Neural crest cell (in vitro differentiated cells): ENCODE measurements at regions not wholly inside any gene's neighbourhood (a gene's known extent, or its start where the extent isn't known, plus 50 kb on each side); places are given as distances from the start of the nearest gene placed in this dataset.
"Not testable (repeated sequence)": the region's sequence is repeated elsewhere in the genome, so short reads cannot be mapped to it uniquely, and the experiment has no call there.

Experiments
- DNase-seq: peaks from one replicate; pipeline ENCODE4 v3.0.0; 2021; ENCODE audit warnings: low read depth, mixed read lengths, low spot score
- H3K27ac Mint-ChIP-seq: one replicate; pipeline ENCODE4 v1.8.0; 2021; ENCODE audit warnings: mild to moderate bottlenecking, mixed read lengths; ENCODE audit not compliant: unreplicated experiment
- H3K27me3 Mint-ChIP-seq: 2 replicates; pipeline ENCODE4 v1.8.0; 2021; ENCODE audit warnings: low read depth, mild to moderate bottlenecking, mixed read lengths
- H3K36me3 Mint-ChIP-seq: 2 replicates; pipeline ENCODE4 v1.8.0; 2021; ENCODE audit warnings: low read depth, mild to moderate bottlenecking, mixed read lengths
- H3K4me1 Mint-ChIP-seq: 2 replicates; pipeline ENCODE4 v1.8.0; 2021; ENCODE audit warnings: mixed read lengths
- H3K4me3 Mint-ChIP-seq: one replicate; pipeline ENCODE4 v1.8.0; 2021; ENCODE audit warnings: mild to moderate bottlenecking, mixed read lengths
- H3K9me3 Mint-ChIP-seq: 2 replicates; pipeline ENCODE4 v1.8.0; 2021; ENCODE audit warnings: mixed read lengths
- TF ChIP-seq, protein P1 (sequence below): fragments of 200-600 bp; sonication (generic); conservative IDR thresholded peaks from 2 replicates; pipeline ENCODE4 v1.5.0; 2021; ENCODE audit warnings: antibody characterized with exemption, mild to moderate bottlenecking

DNA sequence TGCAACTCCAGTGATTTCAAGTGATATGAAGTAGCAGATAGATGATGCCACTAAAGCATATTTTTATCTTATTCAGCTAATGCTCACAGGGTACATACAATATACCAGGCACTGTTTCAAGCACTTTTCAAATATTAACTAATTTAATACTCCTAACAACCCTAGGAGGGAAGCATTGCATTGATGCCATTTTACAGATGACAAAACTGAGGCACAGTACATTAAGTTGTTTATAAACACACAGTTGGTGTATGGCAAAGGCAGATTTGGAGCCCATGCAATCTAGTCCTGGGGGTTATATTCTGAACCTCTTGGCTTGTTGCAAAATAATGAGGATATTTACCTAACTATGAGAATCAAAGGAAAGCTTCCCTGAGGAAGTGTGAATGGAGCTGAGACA lies 371.0 kb downstream of the SFMBT2 start:
- H3K4me3 Mint-ChIP-seq: no peak overlapping the region
- no peaks in the 10 kb centered on the region for H3K36me3 Mint-ChIP-seq
- no peak overlapping the region for H3K27ac Mint-ChIP-seq
- no peak for DNase-seq
- peaks cover 7% of the 10 kb centered on the region for H3K4me1 Mint-ChIP-seq
- TF ChIP-seq, protein P1, sequence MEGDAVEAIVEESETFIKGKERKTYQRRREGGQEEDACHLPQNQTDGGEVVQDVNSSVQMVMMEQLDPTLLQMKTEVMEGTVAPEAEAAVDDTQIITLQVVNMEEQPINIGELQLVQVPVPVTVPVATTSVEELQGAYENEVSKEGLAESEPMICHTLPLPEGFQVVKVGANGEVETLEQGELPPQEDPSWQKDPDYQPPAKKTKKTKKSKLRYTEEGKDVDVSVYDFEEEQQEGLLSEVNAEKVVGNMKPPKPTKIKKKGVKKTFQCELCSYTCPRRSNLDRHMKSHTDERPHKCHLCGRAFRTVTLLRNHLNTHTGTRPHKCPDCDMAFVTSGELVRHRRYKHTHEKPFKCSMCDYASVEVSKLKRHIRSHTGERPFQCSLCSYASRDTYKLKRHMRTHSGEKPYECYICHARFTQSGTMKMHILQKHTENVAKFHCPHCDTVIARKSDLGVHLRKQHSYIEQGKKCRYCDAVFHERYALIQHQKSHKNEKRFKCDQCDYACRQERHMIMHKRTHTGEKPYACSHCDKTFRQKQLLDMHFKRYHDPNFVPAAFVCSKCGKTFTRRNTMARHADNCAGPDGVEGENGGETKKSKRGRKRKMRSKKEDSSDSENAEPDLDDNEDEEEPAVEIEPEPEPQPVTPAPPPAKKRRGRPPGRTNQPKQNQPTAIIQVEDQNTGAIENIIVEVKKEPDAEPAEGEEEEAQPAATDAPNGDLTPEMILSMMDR: no peak
- no peaks in the 10 kb centered on the region for H3K27me3 Mint-ChIP-seq
- no peaks in the 10 kb centered on the region for H3K9me3 Mint-ChIP-seq

DNA sequence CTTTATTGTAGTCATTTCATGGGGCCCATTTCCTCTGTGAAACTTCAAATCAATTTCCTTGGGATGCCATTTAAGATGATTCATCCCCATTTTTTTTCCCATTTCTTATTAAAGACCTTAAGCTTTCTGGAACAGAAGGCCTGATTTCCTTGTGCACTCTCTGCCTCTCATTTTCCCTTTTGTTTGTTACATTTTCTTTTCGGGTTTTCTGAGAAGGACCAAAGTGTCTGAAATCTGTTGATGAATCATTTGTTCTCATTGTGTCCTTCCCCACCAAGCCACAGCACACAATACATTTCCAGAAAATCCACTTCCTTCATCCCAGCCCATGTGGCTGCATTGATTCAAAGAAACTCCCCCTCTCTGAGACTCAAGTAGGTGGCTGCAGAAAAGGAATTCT lies 372.4 kb downstream of the SFMBT2 start:
- TF ChIP-seq, protein P1: no peak

GRCh38 chr10:7037434-7037833 lies 373.4 kb downstream of the SFMBT2 start:
- H3K4me1 Mint-ChIP-seq, H3K36me3 Mint-ChIP-seq, H3K27me3 Mint-ChIP-seq, H3K27ac Mint-ChIP-seq, H3K9me3 Mint-ChIP-seq, DNase-seq, H3K4me3 Mint-ChIP-seq: not testable (repeated sequence)

More for the DNA sequence above, 372.4 kb downstream of the SFMBT2 start:
- no peaks in the 10 kb centered on the region for H3K27me3 Mint-ChIP-seq
- DNase-seq: no peak
- no peaks in the 10 kb centered on the region for H3K36me3 Mint-ChIP-seq
- no peak overlapping the region for H3K4me3 Mint-ChIP-seq
- H3K9me3 Mint-ChIP-seq: no peaks in the 10 kb centered on the region
- peaks cover 7% of the 10 kb centered on the region for H3K4me1 Mint-ChIP-seq
- H3K27ac Mint-ChIP-seq: no peak overlapping the region

GRCh38 chr10:7036951-7037350 lies 373.9 kb downstream of the SFMBT2 start:
- H3K9me3 Mint-ChIP-seq: no peaks in the 10 kb centered on the region
- H3K4me1 Mint-ChIP-seq: peaks cover under 1% of the 10 kb centered on the region
- no peak overlapping the region for H3K4me3 Mint-ChIP-seq
- H3K36me3 Mint-ChIP-seq: no peaks in the 10 kb centered on the region
- no peak for DNase-seq
- H3K27me3 Mint-ChIP-seq: no peaks in the 10 kb centered on the region
- no peak overlapping the region for H3K27ac Mint-ChIP-seq
- TF ChIP-seq, protein P1: no peak

GRCh38 chr10:7035126-7035761 lies 375.6 kb downstream of the SFMBT2 start:
- TF ChIP-seq, protein P1: no peak
- no peak for DNase-seq
- Mint-ChIP-seq H3K27ac (no peak overlapping the region), H3K36me3 (no peaks in the 10 kb centered on the region), H3K4me1 (no peaks in the 10 kb centered on the region), H3K9me3 (peaks cover 2% of the 10 kb centered on the region), H3K27me3 (no peaks in the 10 kb centered on the region), H3K4me3 (no peak overlapping the region)

DNA sequence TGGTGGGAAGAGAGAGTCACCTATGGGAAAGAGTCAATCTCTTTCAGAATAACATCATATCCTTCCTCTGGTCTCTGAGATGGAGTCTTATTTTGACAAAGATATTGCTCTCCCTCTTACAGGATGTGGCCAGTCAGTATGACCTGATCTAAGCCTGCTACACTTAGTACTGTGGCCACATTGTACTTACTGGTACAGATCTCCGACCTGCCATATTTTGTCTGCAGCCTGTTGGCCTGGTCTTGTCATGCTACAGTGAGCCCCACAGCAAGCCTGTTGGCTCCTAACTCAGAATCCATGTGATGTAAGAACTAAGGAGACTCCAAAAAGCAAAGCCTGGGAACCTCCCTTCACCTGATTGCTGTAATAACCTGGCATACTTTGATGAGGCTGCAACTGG lies 377.8 kb downstream of the SFMBT2 start:
- no peaks in the 10 kb centered on the region for H3K27me3 Mint-ChIP-seq
- H3K27ac Mint-ChIP-seq: no peak overlapping the region
- H3K36me3 Mint-ChIP-seq: no peaks in the 10 kb centered on the region
- H3K4me1 Mint-ChIP-seq: no peaks in the 10 kb centered on the region
- H3K9me3 Mint-ChIP-seq: peaks cover 6% of the 10 kb centered on the region
- TF ChIP-seq, protein P1: no peak
- no peak overlapping the region for H3K4me3 Mint-ChIP-seq
- DNase-seq: no peak
